GM12878 (cell line): ENCODE measurements at regions not wholly inside any gene's neighbourhood (a gene's known extent, or its start where the extent isn't known, plus 50 kb on each side); places are given as distances from the start of the nearest gene placed in this dataset.

Source experiments
- ATAC-seq: fragments of 200-7000 bp; cut with Tn5 transposase; 3 replicates; pipeline ENCODE4 v1.9.1; 2020; ENCODE audit warnings: mild to moderate bottlenecking, moderate library complexity
- BruUV-seq: library from RNA; stranded (reverse); fragments of 400-500 nt; replicated peaks from 2 replicates; lab custom pipeline; 2021; lab: Mats Ljungman, UMichigan
- CTCF ChIA-PET: fragments of 300-600 bp; sonication (Branson Sonifier 250); formaldehyde crosslinking; extraction: SDS; loops from one replicate; lab custom pipeline; 2021; ENCODE audit warnings: inconsistent platforms; lab: Yijun Ruan, JAX
- POLR2A ChIA-PET: fragments of 350-600 bp; formaldehyde crosslinking; extraction: SDS; loops from one replicate; lab custom pipeline; 2021; ENCODE audit warnings: inconsistent platforms; lab: Charles Lee
- RAD21 ChIA-PET: fragments of 300-600 bp; sonication (Branson Sonifier 250); formaldehyde crosslinking; loops from one replicate; lab custom pipeline; 2023; ENCODE audit warnings: antibody characterized with exemption; ENCODE audit not compliant: unreplicated experiment; lab: Charles Lee
- SMC1A ChIA-PET: fragments of 300-600 bp; sonication (Branson Sonifier 250); formaldehyde crosslinking; loops from one replicate; lab custom pipeline; 2023; ENCODE audit not compliant: unreplicated experiment, uncharacterized antibody; lab: Charles Lee
- DNase-seq: peaks from one replicate; pipeline ENCODE4 v3.0.0-alpha.2; 2011; ENCODE audit warnings: low read depth, low spot score
- FAIRE-seq: peaks from 3 replicates; lab custom pipeline; 2011; peaks lifted over from hg19 to GRCh38; lab: Jason Lieb, UNC
- H2AFZ ChIP-seq: 2 replicates; pipeline ENCODE4 v1.6.0; 2011; ENCODE audit warnings: low read depth, low read length, control low read depth; ENCODE audit not compliant: control insufficient read depth
- H3K27ac ChIP-seq: 2 replicates; pipeline ENCODE4 v1.5.1; 2011; ENCODE audit warnings: control low read depth; ENCODE audit not compliant: control insufficient read depth, insufficient read depth
- H3K27me3 ChIP-seq, 2 experiments: replicated peaks in 1 of 2; 2 replicates each; pipeline versions ENCODE4 v1.6.0 to v1.6.1; 2011; ENCODE audit warnings: low read length in 1 of 2; ENCODE audit not compliant: control insufficient read depth in 2 of 2, insufficient read depth in 2 of 2
- H3K36me3 ChIP-seq, 2 experiments: 2 replicates each; pipeline ENCODE4 v1.5.1; 2011; ENCODE audit warnings: low read length in 1 of 2; ENCODE audit not compliant: control insufficient read depth in 2 of 2, insufficient read depth in 2 of 2
- H3K4me1 ChIP-seq: 2 replicates; pipeline ENCODE4 v1.6.1; 2011; ENCODE audit warnings: mild to moderate bottlenecking, low read length, moderate library complexity, mixed read lengths; ENCODE audit not compliant: control insufficient read depth, insufficient read depth
- H3K4me2 ChIP-seq: 2 replicates; pipeline ENCODE4 v1.6.0; 2011; ENCODE audit warnings: control low read depth; ENCODE audit not compliant: control insufficient read depth, insufficient read depth
- H3K4me3 ChIP-seq: fragments of 200-600 bp; sonication (generic); 2 replicates; pipeline ENCODE4 v1.5.1; 2016
- H3K79me2 ChIP-seq: 2 replicates; pipeline ENCODE4 v1.6.0; 2011; ENCODE audit warnings: low read length; ENCODE audit not compliant: control insufficient read depth, insufficient read depth
- H3K9ac ChIP-seq: 2 replicates; pipeline ENCODE4 v1.8.0; 2011; ENCODE audit warnings: low read length, control low read depth, mixed read lengths; ENCODE audit not compliant: control insufficient read depth, insufficient read depth
- H3K9me3 ChIP-seq: replicated peaks from 3 replicates; pipeline ENCODE4 v1.5.1; 2011; ENCODE audit warnings: mild to moderate bottlenecking, low read length; ENCODE audit not compliant: control insufficient read depth, insufficient read depth
- H4K20me1 ChIP-seq: 2 replicates; pipeline ENCODE4 v1.6.0; 2011; ENCODE audit not compliant: control insufficient read depth, insufficient read depth
- BMI1 ChIP-seq: fragments of 450-650 bp; IDR thresholded peaks from 2 replicates; pipeline ENCODE4 v1.6.1; 2016; ENCODE audit warnings: mild to moderate bottlenecking, moderate library complexity, borderline replicate concordance
- CTCF ChIP-seq, 3 experiments: IDR thresholded peaks in 2 of 3; conservative IDR thresholded peaks in 1 of 3; 2 replicates each; pipeline ENCODE4 v1.5.1; 2011; ENCODE audit warnings: low read depth in 3 of 3, low read length in 3 of 3, mild to moderate bottlenecking in 3 of 3, control low read depth in 2 of 3, moderate library complexity in 2 of 3, inconsistent platforms in 1 of 3, mixed read lengths in 1 of 3; ENCODE audit not compliant: control insufficient read depth in 2 of 3, insufficient read depth in 1 of 3; ENCODE audit errors: extremely low read depth in 1 of 3
- MEF2B ChIP-seq: fragments of 450-650 bp; IDR thresholded peaks from 2 replicates; pipeline ENCODE4 v1.6.1; 2018; ENCODE audit warnings: mild to moderate bottlenecking, moderate library complexity; ENCODE audit not compliant: partially characterized antibody, poor library complexity, severe bottlenecking
- NKRF ChIP-seq: fragments of 450-650 bp; conservative IDR thresholded peaks from 2 replicates; pipeline ENCODE4 v1.6.1; 2017; ENCODE audit warnings: mild to moderate bottlenecking, moderate library complexity
- PRDM15 ChIP-seq: fragments of 450-650 bp; formaldehyde crosslinking; IDR thresholded peaks from 2 replicates; pipeline ENCODE4 v1.4.0; 2020; ENCODE audit warnings: mild to moderate bottlenecking, moderate library complexity
- RFX5 ChIP-seq: IDR thresholded peaks from 2 replicates; pipeline ENCODE4 v1.6.1; 2011; ENCODE audit warnings: low read depth, low read length, improper control_type of control experiment
- SREBF1 ChIP-seq: IDR thresholded peaks from 2 replicates; pipeline ENCODE4 v1.6.1; 2012; ENCODE audit warnings: mild to moderate bottlenecking, low read length
- YBX1 ChIP-seq: fragments of 450-650 bp; IDR thresholded peaks from 2 replicates; pipeline ENCODE4 v1.6.1; 2016; ENCODE audit warnings: antibody characterized with exemption
- ZZZ3 ChIP-seq: IDR thresholded peaks from 2 replicates; pipeline ENCODE4 v1.6.1; 2011; ENCODE audit warnings: low read depth; ENCODE audit not compliant: control insufficient read depth, insufficient read length
- WGBS: methylation state at CpG from one replicate; pipeline ENCODE4 v1.1.6; 2016; ENCODE audit warnings: low lambda C conversion rate; ENCODE audit not compliant: insufficient replicate concordance, insufficient coverage; ENCODE audit errors: missing lambda C conversion rate; 5-methylcytosine and 5-hydroxymethylcytosine counted together
- in situ Hi-C: fragments of 300-500 bp; cut with MboI; formaldehyde crosslinking; loops from 9 replicates; pipeline ENCODE4 v1.14.3; 2018; ENCODE audit warnings: mixed read lengths
- intact Hi-C: fragments of 100-400 bp; cut with micrococcal nuclease; formaldehyde crosslinking; loops from one replicate; pipeline ENCODE4 v1.14.2; 2022; ENCODE audit not compliant: unreplicated experiment
- TF ChIP-seq, protein P1 (sequence below): fragments of 150-350 bp; IDR thresholded peaks from 2 replicates; pipeline ENCODE4 v1.6.1; 2016; ENCODE audit warnings: low read depth, low read length

- Histone ChIP-seq H3K4me1 (no peaks in the 10 kb centered on the region), H3K4me2 (no peak overlapping the region), H3K27me3 (no peaks in the 10 kb centered on the region), H3K9me3 (no peaks in the 10 kb centered on the region; the same call in 2 of the 3 replicates), H4K20me1 (no peaks in the 10 kb centered on the region), H3K36me3 (no peaks in the 10 kb centered on the region), H3K9ac (no peak overlapping the region), H2AFZ (no peak overlapping the region), H3K27ac (no peak overlapping the region), H3K79me2 (no peaks in the 10 kb centered on the region), H3K4me3 (no peak overlapping the region)
- ATAC-seq (no peak), DNase-seq (no peak), FAIRE-seq (no peak)
- WGBS, result 35% methylated on average over 18 of the region's 19 CpGs
- SMC1A ChIA-PET, result no interaction called here
- RAD21 ChIA-PET, result no interaction called here
- no TSS peak for BruUV-seq
- in situ Hi-C loops, result no loop called here
- CTCF ChIA-PET, result no interaction called here
- POLR2A ChIA-PET, result no interaction called here
- intact Hi-C loops, result no loop called here
- no peak for TF ChIP-seq BMI1
- TF ChIP-seq NKRF, result no peak
- TF ChIP-seq PRDM15 (CRISPR knock-in tag), result no peak
- no peak for TF ChIP-seq ZZZ3
- TF ChIP-seq YBX1, result no peak
- TF ChIP-seq CTCF (IDR thresholded peaks at IDR 0.05 in 2 of 3, conservative IDR thresholded peaks at IDR 0.05 in 1 of 3; ENCODE audit: control insufficient read depth in 2 of 3, extremely low read depth in 1 of 3, insufficient read depth in 1 of 3, low read depth in 3 of 3, low read length in 3 of 3), result no peak
- TF ChIP-seq MEF2B, result no peak
- TF ChIP-seq SREBF1, result no peak
- no peak for TF ChIP-seq RFX5
- TF ChIP-seq, protein P1, sequence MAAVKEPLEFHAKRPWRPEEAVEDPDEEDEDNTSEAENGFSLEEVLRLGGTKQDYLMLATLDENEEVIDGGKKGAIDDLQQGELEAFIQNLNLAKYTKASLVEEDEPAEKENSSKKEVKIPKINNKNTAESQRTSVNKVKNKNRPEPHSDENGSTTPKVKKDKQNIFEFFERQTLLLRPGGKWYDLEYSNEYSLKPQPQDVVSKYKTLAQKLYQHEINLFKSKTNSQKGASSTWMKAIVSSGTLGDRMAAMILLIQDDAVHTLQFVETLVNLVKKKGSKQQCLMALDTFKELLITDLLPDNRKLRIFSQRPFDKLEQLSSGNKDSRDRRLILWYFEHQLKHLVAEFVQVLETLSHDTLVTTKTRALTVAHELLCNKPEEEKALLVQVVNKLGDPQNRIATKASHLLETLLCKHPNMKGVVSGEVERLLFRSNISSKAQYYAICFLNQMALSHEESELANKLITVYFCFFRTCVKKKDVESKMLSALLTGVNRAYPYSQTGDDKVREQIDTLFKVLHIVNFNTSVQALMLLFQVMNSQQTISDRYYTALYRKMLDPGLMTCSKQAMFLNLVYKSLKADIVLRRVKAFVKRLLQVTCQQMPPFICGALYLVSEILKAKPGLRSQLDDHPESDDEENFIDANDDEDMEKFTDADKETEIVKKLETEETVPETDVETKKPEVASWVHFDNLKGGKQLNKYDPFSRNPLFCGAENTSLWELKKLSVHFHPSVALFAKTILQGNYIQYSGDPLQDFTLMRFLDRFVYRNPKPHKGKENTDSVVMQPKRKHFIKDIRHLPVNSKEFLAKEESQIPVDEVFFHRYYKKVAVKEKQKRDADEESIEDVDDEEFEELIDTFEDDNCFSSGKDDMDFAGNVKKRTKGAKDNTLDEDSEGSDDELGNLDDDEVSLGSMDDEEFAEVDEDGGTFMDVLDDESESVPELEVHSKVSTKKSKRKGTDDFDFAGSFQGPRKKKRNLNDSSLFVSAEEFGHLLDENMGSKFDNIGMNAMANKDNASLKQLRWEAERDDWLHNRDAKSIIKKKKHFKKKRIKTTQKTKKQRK, result no peak
Observed at GRCh38 chr14:101123618-101124510, 220.3 kb upstream of the RTL1 start.
